GM23338 (cell line): ENCODE measurements at regions not wholly inside any gene's neighbourhood (a gene's known extent, or its start where the extent isn't known, plus 50 kb on each side); places are given as distances from the start of the nearest gene placed in this dataset.

ENCODE experiments used
- ATAC-seq: fragments of 200-7000 bp; cut with Tn5 transposase; 3 replicates; pipeline ENCODE4 v1.9.1; 2020
- DNase-seq: peaks from one replicate; pipeline ENCODE4 v3.0.0-alpha.2; 2015; ENCODE audit warnings: low spot score
- H2AFZ ChIP-seq: fragments of 200-600 bp; sonication (generic); 2 replicates; pipeline ENCODE4 v1.8.0; 2016; ENCODE audit warnings: antibody characterized with exemption, mild to moderate bottlenecking, moderate library complexity
- H3F3A ChIP-seq: fragments of 200-600 bp; sonication (generic); replicated peaks from 2 replicates; pipeline ENCODE4 v1.8.0; 2017; ENCODE audit warnings: antibody characterized with exemption, mixed run types, low read depth
- H3K27ac ChIP-seq: fragments of 200-600 bp; sonication (generic); 2 replicates; pipeline ENCODE4 v1.6.1; 2016; ENCODE audit warnings: low read depth
- H3K27me3 ChIP-seq: fragments of 200-600 bp; sonication (generic); 2 replicates; pipeline ENCODE4 v1.8.0; 2016; ENCODE audit warnings: mild to moderate bottlenecking, mixed run types, moderate library complexity; ENCODE audit not compliant: insufficient read depth
- H3K36me3 ChIP-seq: fragments of 200-600 bp; sonication (generic); 2 replicates; pipeline ENCODE4 v1.8.0; 2016; ENCODE audit warnings: mild to moderate bottlenecking; ENCODE audit not compliant: insufficient read depth
- H3K4me1 ChIP-seq: fragments of 200-600 bp; sonication (generic); 2 replicates; pipeline ENCODE4 v1.8.0; 2016; ENCODE audit warnings: mild to moderate bottlenecking, moderate library complexity; ENCODE audit not compliant: insufficient read depth
- H3K4me2 ChIP-seq: fragments of 200-600 bp; sonication (generic); 2 replicates; pipeline ENCODE4 v1.7.1; 2017; ENCODE audit warnings: mixed run types
- H3K4me3 ChIP-seq: fragments of 200-600 bp; sonication (generic); 2 replicates; pipeline ENCODE4 v1.6.1; 2016; ENCODE audit warnings: mixed run types
- H3K79me2 ChIP-seq: fragments of 200-600 bp; sonication (generic); replicated peaks from 2 replicates; pipeline ENCODE4 v1.8.0; 2017; ENCODE audit warnings: mild to moderate bottlenecking; ENCODE audit not compliant: insufficient read depth
- H3K9me2 ChIP-seq: fragments of 200-600 bp; sonication (generic); 2 replicates; pipeline ENCODE4 v1.8.0; 2017; ENCODE audit not compliant: insufficient read depth
- H4K20me1 ChIP-seq: fragments of 200-600 bp; sonication (generic); replicated peaks from 2 replicates; pipeline ENCODE4 v1.8.0; 2017; ENCODE audit warnings: mild to moderate bottlenecking; ENCODE audit not compliant: insufficient read depth
- H3K27ac Mint-ChIP-seq: 2 replicates; pipeline ENCODE4 v1.8.0; 2020; ENCODE audit warnings: inconsistent platforms, mild to moderate bottlenecking, moderate library complexity, mixed read lengths
- H3K27me3 Mint-ChIP-seq: 3 replicates; pipeline ENCODE4 v1.8.0; 2022; ENCODE audit warnings: low read depth, mild to moderate bottlenecking, moderate library complexity, mixed read lengths, inconsistent platforms; ENCODE audit not compliant: insufficient read depth, poor library complexity
- H3K36me3 Mint-ChIP-seq: 3 replicates; pipeline ENCODE4 v1.8.0; 2021; ENCODE audit warnings: low read depth, mild to moderate bottlenecking, inconsistent platforms, moderate library complexity, mixed read lengths
- H3K4me1 Mint-ChIP-seq: 3 replicates; pipeline ENCODE4 v1.8.0; 2020; ENCODE audit warnings: mild to moderate bottlenecking, inconsistent platforms, mixed read lengths
- H3K4me3 Mint-ChIP-seq: 3 replicates; pipeline ENCODE4 v1.8.0; 2021; ENCODE audit warnings: moderate library complexity, mild to moderate bottlenecking, inconsistent platforms, mixed read lengths
- H3K9me3 Mint-ChIP-seq: 3 replicates; pipeline ENCODE4 v1.8.0; 2020; ENCODE audit warnings: moderate library complexity, mild to moderate bottlenecking, inconsistent platforms, mixed read lengths
- CREB1 ChIP-seq: fragments of 250-450 bp; sonication (Bioruptor Pico); IDR thresholded peaks from 2 replicates; pipeline ENCODE4 v1.5.0; 2020; ENCODE audit warnings: low read depth, mild to moderate bottlenecking, moderate library complexity
- EZH2 ChIP-seq: fragments of 200-600 bp; sonication (generic); IDR thresholded peaks from one replicate; pipeline ENCODE4 v1.8.0; 2017; ENCODE audit warnings: antibody characterized with exemption, mild to moderate bottlenecking, low read depth; ENCODE audit not compliant: unreplicated experiment
- EZH2phosphoT487 ChIP-seq: fragments of 200-600 bp; sonication (generic); IDR thresholded peaks from one replicate; pipeline ENCODE4 v1.8.1; 2018; ENCODE audit warnings: antibody characterized with exemption; ENCODE audit not compliant: unreplicated experiment
- JUNB ChIP-seq: IDR thresholded peaks from one replicate; pipeline ENCODE4 v1.6.1; 2016; ENCODE audit warnings: antibody characterized with exemption; ENCODE audit not compliant: unreplicated experiment
- NANOG ChIP-seq: IDR thresholded peaks from 2 replicates; pipeline ENCODE4 v1.6.1; 2016; ENCODE audit warnings: antibody characterized with exemption, borderline replicate concordance
- POLR2AphosphoS5 ChIP-seq: IDR thresholded peaks from 2 replicates; pipeline ENCODE4 v1.6.1; 2016; ENCODE audit warnings: antibody characterized with exemption, low read depth
- REST ChIP-seq: IDR thresholded peaks from one replicate; pipeline ENCODE4 v1.6.1; 2018; ENCODE audit warnings: antibody characterized with exemption; ENCODE audit not compliant: unreplicated experiment
- STAT1 ChIP-seq: IDR thresholded peaks from one replicate; pipeline ENCODE4 v1.6.1; 2016; ENCODE audit warnings: antibody characterized with exemption; ENCODE audit not compliant: unreplicated experiment
- ZNF114 ChIP-seq: fragments of 250-450 bp; sonication (Bioruptor Pico); IDR thresholded peaks from 2 replicates; pipeline ENCODE4 v1.5.0; 2020; ENCODE audit warnings: mild to moderate bottlenecking, moderate library complexity
- ZNF331 ChIP-seq: fragments of 250-450 bp; sonication (Bioruptor Pico); IDR thresholded peaks from 2 replicates; pipeline ENCODE4 v1.5.0; 2020; ENCODE audit warnings: low read depth, mild to moderate bottlenecking, moderate library complexity
- TF ChIP-seq, protein P1 (sequence below): fragments of 250-450 bp; sonication (Bioruptor Pico); IDR thresholded peaks from 2 replicates; pipeline ENCODE4 v1.5.0; 2020; ENCODE audit warnings: mild to moderate bottlenecking, moderate library complexity
- TF ChIP-seq, protein P2 (sequence below): IDR thresholded peaks from 2 replicates; pipeline ENCODE4 v1.6.1; 2016; ENCODE audit warnings: antibody characterized with exemption
- TF ChIP-seq, protein P3 (sequence below), 2 experiments: fragments of 200-600 bp in 1 of 2; sonication (generic) in 1 of 2; conservative IDR thresholded peaks; 2 replicates each; pipeline versions ENCODE4 v1.5.1 to v1.6.1; 2016 to 2017; ENCODE audit warnings: antibody characterized with exemption in 2 of 2, low read depth in 2 of 2, mild to moderate bottlenecking in 2 of 2, moderate library complexity in 1 of 2

DNA sequence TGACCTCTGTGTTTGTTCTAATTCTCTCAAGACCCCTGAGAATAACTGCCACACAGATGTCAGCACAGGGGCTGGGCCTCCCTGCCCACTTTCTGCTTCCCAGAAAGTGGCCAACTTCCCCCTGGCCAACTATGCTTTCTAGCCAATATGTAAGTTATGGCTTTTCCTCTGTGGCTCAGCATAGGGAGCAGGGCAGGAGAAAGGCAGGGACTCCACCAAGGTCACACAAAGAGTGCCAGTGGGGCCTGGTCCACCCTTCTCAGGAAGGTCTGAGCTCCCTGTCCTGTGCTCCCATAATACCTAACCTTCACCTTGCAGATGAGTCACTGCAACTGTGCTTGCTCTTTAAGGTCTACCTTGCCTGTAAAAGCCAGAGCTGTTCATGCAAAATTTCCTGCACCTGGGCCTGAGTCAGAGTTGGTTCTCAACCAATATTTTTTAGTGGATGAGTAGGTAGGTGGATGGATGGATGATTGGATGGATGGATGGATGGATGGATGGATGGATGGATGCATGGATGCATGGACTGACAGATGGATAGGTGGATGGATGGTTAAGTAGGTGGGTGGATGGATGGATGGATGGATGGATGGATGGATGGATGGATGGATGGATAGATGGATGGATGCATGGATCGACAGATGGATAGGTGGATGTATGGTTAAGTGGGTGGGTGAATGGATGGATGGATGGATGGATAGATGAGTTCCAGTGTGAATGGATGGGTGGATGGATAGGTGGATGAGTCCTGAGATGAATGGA lies 64.2 kb downstream of the DIO3 start:
- H3K4me2 ChIP-seq = no peak overlapping the region
- no peak overlapping the region for H3K4me3 ChIP-seq
- Mint-ChIP-seq H3K4me3 (no peak overlapping the region), H3K4me1 (peaks cover 17% of the 10 kb centered on the region), H3K36me3 (no peaks in the 10 kb centered on the region; the same call in 2 of the 3 replicates), H3K27ac (no peak overlapping the region), H3K9me3 (no peaks in the 10 kb centered on the region; the same call in 2 of the 3 replicates), H3K27me3 (peaks cover 26% of the 10 kb centered on the region)
- no peak overlapping the region for H2AFZ ChIP-seq
- H3F3A ChIP-seq = no peaks in the 10 kb centered on the region
- no peak for ATAC-seq
- H3K79me2 ChIP-seq = no peaks in the 10 kb centered on the region
- no peak for DNase-seq
- peaks cover 2% of the 10 kb centered on the region; the same call in 1 of the 2 replicates for H3K4me1 ChIP-seq
- H4K20me1 ChIP-seq = no peaks in the 10 kb centered on the region
- peaks cover 13% of the 10 kb centered on the region; the same call in 1 of the 2 replicates for H3K27me3 ChIP-seq
- no peaks in the 10 kb centered on the region for H3K36me3 ChIP-seq
- H3K27ac ChIP-seq = no peak overlapping the region
- H3K9me2 ChIP-seq = no peaks in the 10 kb centered on the region
- no peak for TF ChIP-seq ZNF331 (CRISPR knock-in tag)
- TF ChIP-seq STAT1 = no peak
- no peak for TF ChIP-seq JUNB
- TF ChIP-seq, protein P1, sequence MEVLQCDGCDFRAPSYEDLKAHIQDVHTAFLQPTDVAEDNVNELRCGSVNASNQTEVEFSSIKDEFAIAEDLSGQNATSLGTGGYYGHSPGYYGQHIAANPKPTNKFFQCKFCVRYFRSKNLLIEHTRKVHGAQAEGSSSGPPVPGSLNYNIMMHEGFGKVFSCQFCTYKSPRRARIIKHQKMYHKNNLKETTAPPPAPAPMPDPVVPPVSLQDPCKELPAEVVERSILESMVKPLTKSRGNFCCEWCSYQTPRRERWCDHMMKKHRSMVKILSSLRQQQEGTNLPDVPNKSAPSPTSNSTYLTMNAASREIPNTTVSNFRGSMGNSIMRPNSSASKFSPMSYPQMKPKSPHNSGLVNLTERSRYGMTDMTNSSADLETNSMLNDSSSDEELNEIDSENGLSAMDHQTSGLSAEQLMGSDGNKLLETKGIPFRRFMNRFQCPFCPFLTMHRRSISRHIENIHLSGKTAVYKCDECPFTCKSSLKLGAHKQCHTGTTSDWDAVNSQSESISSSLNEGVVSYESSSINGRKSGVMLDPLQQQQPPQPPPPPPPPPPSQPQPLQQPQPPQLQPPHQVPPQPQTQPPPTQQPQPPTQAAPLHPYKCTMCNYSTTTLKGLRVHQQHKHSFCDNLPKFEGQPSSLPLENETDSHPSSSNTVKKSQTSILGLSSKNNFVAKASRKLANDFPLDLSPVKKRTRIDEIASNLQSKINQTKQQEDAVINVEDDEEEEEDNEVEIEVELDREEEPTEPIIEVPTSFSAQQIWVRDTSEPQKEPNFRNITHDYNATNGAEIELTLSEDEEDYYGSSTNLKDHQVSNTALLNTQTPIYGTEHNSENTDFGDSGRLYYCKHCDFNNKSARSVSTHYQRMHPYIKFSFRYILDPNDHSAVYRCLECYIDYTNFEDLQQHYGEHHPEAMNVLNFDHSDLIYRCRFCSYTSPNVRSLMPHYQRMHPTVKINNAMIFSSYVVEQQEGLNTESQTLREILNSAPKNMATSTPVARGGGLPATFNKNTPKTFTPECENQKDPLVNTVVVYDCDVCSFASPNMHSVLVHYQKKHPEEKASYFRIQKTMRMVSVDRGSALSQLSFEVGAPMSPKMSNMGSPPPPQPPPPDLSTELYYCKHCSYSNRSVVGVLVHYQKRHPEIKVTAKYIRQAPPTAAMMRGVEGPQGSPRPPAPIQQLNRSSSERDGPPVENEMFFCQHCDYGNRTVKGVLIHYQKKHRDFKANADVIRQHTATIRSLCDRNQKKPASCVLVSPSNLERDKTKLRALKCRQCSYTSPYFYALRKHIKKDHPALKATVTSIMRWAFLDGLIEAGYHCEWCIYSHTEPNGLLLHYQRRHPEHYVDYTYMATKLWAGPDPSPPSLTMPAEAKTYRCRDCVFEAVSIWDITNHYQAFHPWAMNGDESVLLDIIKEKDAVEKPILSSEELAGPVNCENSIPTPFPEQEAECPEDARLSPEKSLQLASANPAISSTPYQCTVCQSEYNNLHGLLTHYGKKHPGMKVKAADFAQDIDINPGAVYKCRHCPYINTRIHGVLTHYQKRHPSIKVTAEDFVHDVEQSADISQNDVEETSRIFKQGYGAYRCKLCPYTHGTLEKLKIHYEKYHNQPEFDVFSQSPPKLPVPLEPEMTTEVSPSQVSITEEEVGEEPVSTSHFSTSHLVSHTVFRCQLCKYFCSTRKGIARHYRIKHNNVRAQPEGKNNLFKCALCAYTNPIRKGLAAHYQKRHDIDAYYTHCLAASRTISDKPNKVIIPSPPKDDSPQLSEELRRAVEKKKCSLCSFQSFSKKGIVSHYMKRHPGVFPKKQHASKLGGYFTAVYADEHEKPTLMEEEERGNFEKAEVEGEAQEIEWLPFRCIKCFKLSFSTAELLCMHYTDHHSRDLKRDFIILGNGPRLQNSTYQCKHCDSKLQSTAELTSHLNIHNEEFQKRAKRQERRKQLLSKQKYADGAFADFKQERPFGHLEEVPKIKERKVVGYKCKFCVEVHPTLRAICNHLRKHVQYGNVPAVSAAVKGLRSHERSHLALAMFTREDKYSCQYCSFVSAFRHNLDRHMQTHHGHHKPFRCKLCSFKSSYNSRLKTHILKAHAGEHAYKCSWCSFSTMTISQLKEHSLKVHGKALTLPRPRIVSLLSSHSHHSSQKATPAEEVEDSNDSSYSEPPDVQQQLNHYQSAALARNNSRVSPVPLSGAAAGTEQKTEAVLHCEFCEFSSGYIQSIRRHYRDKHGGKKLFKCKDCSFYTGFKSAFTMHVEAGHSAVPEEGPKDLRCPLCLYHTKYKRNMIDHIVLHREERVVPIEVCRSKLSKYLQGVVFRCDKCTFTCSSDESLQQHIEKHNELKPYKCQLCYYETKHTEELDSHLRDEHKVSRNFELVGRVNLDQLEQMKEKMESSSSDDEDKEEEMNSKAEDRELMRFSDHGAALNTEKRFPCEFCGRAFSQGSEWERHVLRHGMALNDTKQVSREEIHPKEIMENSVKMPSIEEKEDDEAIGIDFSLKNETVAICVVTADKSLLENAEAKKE (CRISPR knock-in tag) = no peak
- TF ChIP-seq, protein P2, sequence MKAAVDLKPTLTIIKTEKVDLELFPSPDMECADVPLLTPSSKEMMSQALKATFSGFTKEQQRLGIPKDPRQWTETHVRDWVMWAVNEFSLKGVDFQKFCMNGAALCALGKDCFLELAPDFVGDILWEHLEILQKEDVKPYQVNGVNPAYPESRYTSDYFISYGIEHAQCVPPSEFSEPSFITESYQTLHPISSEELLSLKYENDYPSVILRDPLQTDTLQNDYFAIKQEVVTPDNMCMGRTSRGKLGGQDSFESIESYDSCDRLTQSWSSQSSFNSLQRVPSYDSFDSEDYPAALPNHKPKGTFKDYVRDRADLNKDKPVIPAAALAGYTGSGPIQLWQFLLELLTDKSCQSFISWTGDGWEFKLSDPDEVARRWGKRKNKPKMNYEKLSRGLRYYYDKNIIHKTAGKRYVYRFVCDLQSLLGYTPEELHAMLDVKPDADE = no peak
- TF ChIP-seq EZH2 = no peak
- TF ChIP-seq POLR2AphosphoS5 = no peak
- no peak for TF ChIP-seq CREB1
- no peak for TF ChIP-seq REST
- TF ChIP-seq NANOG = no peak
- no peak for TF ChIP-seq ZNF114
- TF ChIP-seq EZH2phosphoT487 = no peak
- TF ChIP-seq, protein P3, sequence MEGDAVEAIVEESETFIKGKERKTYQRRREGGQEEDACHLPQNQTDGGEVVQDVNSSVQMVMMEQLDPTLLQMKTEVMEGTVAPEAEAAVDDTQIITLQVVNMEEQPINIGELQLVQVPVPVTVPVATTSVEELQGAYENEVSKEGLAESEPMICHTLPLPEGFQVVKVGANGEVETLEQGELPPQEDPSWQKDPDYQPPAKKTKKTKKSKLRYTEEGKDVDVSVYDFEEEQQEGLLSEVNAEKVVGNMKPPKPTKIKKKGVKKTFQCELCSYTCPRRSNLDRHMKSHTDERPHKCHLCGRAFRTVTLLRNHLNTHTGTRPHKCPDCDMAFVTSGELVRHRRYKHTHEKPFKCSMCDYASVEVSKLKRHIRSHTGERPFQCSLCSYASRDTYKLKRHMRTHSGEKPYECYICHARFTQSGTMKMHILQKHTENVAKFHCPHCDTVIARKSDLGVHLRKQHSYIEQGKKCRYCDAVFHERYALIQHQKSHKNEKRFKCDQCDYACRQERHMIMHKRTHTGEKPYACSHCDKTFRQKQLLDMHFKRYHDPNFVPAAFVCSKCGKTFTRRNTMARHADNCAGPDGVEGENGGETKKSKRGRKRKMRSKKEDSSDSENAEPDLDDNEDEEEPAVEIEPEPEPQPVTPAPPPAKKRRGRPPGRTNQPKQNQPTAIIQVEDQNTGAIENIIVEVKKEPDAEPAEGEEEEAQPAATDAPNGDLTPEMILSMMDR (conservative IDR thresholded peaks at IDR 0.05; ENCODE audit: low read depth in 2 of 2) = no peak
